NCI-H526 (cell line): ENCODE measurements at regions not wholly inside any gene's neighbourhood (a gene's known extent, or its start where the extent isn't known, plus 50 kb on each side); places are given as distances from the start of the nearest gene placed in this dataset.
A peak's percentile ranks its signal among the peaks of the same experiment; 100 is the strongest.

Experiments used
- DNase-seq, 2 experiments: peaks; one replicate each; lab custom pipeline; 2025; lab: John Stamatoyannopoulos, UW

- no peak for DNase-seq
Measured at GRCh38 chr22:48941903-48942575, 885.6 kb downstream of the BRD1 start.

GRCh38 chr22:48941033-48941902, 886.4 kb downstream of the BRD1 start:
- no peak for DNase-seq

- no peak for DNase-seq
Measured at GRCh38 chr22:48940266-48941032, 887.2 kb downstream of the BRD1 start.

GRCh38 chr22:48939441-48940265, 888.0 kb downstream of the BRD1 start:
- DNase-seq = no peak

- no peak for DNase-seq
Measured at GRCh38 chr22:48938741-48939140, 888.9 kb downstream of the BRD1 start.

- no peak for DNase-seq
Measured at GRCh38 chr22:48937032-48937639, 890.5 kb downstream of the BRD1 start.

GRCh38 chr22:48936391-48936790, 891.3 kb downstream of the BRD1 start:
- no peak for DNase-seq

- DNase-seq = no peak
Measured at GRCh38 chr22:48934446-48934845, 893.2 kb downstream of the BRD1 start.

GRCh38 chr22:48931452-48931851, 896.2 kb downstream of the BRD1 start:
- DNase-seq = no peak

- no peak for DNase-seq
Measured at GRCh38 chr22:48929276-48929790, 898.3 kb downstream of the BRD1 start.

GRCh38 chr22:48927591-48927990, 900.1 kb downstream of the BRD1 start:
- DNase-seq = no peak

GRCh38 chr22:48926643-48927042, 901.0 kb downstream of the BRD1 start:
- DNase-seq = no peak

- no peak for DNase-seq
Measured at GRCh38 chr22:48926136-48926535, 901.5 kb downstream of the BRD1 start.

- no peak for DNase-seq
Measured at GRCh38 chr22:48925450-48925849, 902.2 kb downstream of the BRD1 start.

- DNase-seq = peak in 1 of 2 experiments; percentile 10
Measured at GRCh38 chr22:48923996-48924395, 903.7 kb downstream of the BRD1 start.

GRCh38 chr22:48923165-48923865, 904.4 kb downstream of the BRD1 start:
- DNase-seq = no peak

- no peak for DNase-seq
Measured at GRCh38 chr22:48921411-48921903, 906.2 kb downstream of the BRD1 start.

GRCh38 chr22:48920776-48921241, 906.9 kb downstream of the BRD1 start:
- no peak for DNase-seq

GRCh38 chr22:48919851-48920589, 907.7 kb downstream of the BRD1 start:
- DNase-seq = no peak
